KBM-7 (cell line): ENCODE measurements at regions not wholly inside any gene's neighbourhood (a gene's known extent, or its start where the extent isn't known, plus 50 kb on each side); places are given as distances from the start of the nearest gene placed in this dataset.

Experiments
- DNase-seq: peaks from one replicate; pipeline ENCODE4 v3.0.0-alpha.2; 2015
- in situ Hi-C: fragments of 300-500 bp; cut with MboI; formaldehyde crosslinking; loops from 2 replicates; pipeline ENCODE4 v1.14.3; 2020; ENCODE audit warnings: low sequenced_read_pairs, low pct_unique_long_range_greater_than_20kb, mixed read lengths

- DNase-seq, result no peak
- in situ Hi-C loops, result no loop called here
Observed at GRCh38 chr4:178745203-178745602, 1303.0 kb upstream of the AGA start.

- in situ Hi-C loops, result no loop called here
- no peak for DNase-seq
Observed at GRCh38 chr4:178752954-178753525, 1310.8 kb upstream of the AGA start.

- in situ Hi-C loops, result no loop called here
- no peak for DNase-seq
Observed at GRCh38 chr4:178778496-178778895, 1336.3 kb upstream of the AGA start.

- in situ Hi-C loops, result no loop called here
- DNase-seq, result no peak
Observed at GRCh38 chr4:178781779-178782178, 1339.5 kb upstream of the AGA start.

- in situ Hi-C loops, result no loop called here
- no peak for DNase-seq
Observed at GRCh38 chr4:178784491-178784890, 1342.3 kb upstream of the AGA start.

- DNase-seq, result no peak
Observed at GRCh38 chr4:178789279-178789678, 1347.0 kb upstream of the AGA start.

GRCh38 chr4:178799204-178799603 is 1357.0 kb upstream of the AGA start:
- in situ Hi-C loops, result no loop called here
- DNase-seq, result no peak

More at GRCh38 chr4:178789279-178789678, 1347.0 kb upstream of the AGA start:
- in situ Hi-C loops, result no loop called here

GRCh38 chr4:178808106-178808505 is 1365.9 kb upstream of the AGA start:
- DNase-seq, result no peak
- in situ Hi-C loops, result no loop called here

GRCh38 chr4:178809921-178810320 is 1367.7 kb upstream of the AGA start:
- DNase-seq, result no peak
- in situ Hi-C loops, result no loop called here

GRCh38 chr4:178811356-178811755 is 1369.1 kb upstream of the AGA start:
- DNase-seq, result no peak
- in situ Hi-C loops, result no loop called here

GRCh38 chr4:178812866-178813265 is 1370.6 kb upstream of the AGA start:
- in situ Hi-C loops, result no loop called here
- no peak for DNase-seq

GRCh38 chr4:178814908-178815307 is 1372.7 kb upstream of the AGA start:
- no peak for DNase-seq
- in situ Hi-C loops, result no loop called here

GRCh38 chr4:178823673-178824295 is 1381.5 kb upstream of the AGA start:
- DNase-seq, result no peak
- in situ Hi-C loops, result no loop called here

- DNase-seq, result no peak
- in situ Hi-C loops, result no loop called here
Observed at GRCh38 chr4:178836865-178837264, 1394.6 kb upstream of the AGA start.

- in situ Hi-C loops, result no loop called here
- DNase-seq, result no peak
Observed at GRCh38 chr4:178838776-178839175, 1396.5 kb upstream of the AGA start.

- in situ Hi-C loops, result no loop called here
Observed at GRCh38 chr4:178856139-178856800, 1414.0 kb upstream of the AGA start.

GRCh38 chr4:178871476-178871875 is 1429.2 kb upstream of the AGA start:
- DNase-seq, result peak; percentile 0
- in situ Hi-C loops, result no loop called here

More at GRCh38 chr4:178856139-178856800, 1414.0 kb upstream of the AGA start:
- DNase-seq, result no peak

GRCh38 chr4:178881937-178882336 is 1439.7 kb upstream of the AGA start:
- in situ Hi-C loops, result no loop called here
- DNase-seq, result no peak

GRCh38 chr4:178894126-178894525 is 1451.9 kb upstream of the AGA start:
- DNase-seq, result no peak
- in situ Hi-C loops, result no loop called here

GRCh38 chr4:178899084-178899483 is 1456.8 kb upstream of the AGA start:
- no peak for DNase-seq
- in situ Hi-C loops, result no loop called here

- no peak for DNase-seq
- in situ Hi-C loops, result no loop called here
Observed at GRCh38 chr4:178917756-178918155, 1475.5 kb upstream of the AGA start.
